Stimulated activated CD4-positive, alpha-beta T cell treated with anti-CD3 and anti-CD28 coated beads, Interleukin-4, amount 100 ng/mL, for 48 hours (primary cell): ENCODE measurements at regions not wholly inside any gene's neighbourhood (a gene's known extent, or its start where the extent isn't known, plus 50 kb on each side); places are given as distances from the start of the nearest gene placed in this dataset.
"Not testable (repeated sequence)": the region's sequence is repeated elsewhere in the genome, so short reads cannot be mapped to it uniquely, and the experiment has no call there.

Source experiments
- DNase-seq, 2 donors: peaks; one replicate each; pipeline ENCODE4 v3.0.0-alpha.2; 2020; ENCODE audit warnings: low read depth in 2 of 2

GRCh38 chr14:89566644-89567415 lies 149.8 kb upstream of the FOXN3 start:
- no peak for DNase-seq

DNA sequence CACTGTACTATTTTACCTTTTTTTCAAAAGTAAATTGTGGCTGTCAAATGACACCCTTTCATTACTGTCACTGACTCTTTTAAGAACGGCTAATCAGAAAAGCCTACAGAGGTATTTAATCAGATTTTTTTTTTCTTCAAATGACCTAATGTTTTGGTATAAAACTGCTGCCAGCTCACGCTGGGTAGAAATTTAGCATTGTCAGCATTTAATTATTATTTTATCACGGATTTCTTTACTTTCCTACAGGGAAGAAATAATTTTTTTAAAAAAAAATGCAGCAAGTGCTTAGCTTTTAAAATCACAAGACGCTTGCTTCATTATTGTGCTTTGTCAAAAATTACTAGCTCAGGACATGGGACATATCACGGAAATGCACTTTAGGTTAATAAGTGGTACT lies 149.1 kb upstream of the FOXN3 start:
- DNase-seq: no peak

GRCh38 chr14:89565607-89566006 lies 148.6 kb upstream of the FOXN3 start:
- no peak for DNase-seq

- DNase-seq: no peak
Observed at GRCh38 chr14:89564989-89565388, 148.0 kb upstream of the FOXN3 start.

DNA sequence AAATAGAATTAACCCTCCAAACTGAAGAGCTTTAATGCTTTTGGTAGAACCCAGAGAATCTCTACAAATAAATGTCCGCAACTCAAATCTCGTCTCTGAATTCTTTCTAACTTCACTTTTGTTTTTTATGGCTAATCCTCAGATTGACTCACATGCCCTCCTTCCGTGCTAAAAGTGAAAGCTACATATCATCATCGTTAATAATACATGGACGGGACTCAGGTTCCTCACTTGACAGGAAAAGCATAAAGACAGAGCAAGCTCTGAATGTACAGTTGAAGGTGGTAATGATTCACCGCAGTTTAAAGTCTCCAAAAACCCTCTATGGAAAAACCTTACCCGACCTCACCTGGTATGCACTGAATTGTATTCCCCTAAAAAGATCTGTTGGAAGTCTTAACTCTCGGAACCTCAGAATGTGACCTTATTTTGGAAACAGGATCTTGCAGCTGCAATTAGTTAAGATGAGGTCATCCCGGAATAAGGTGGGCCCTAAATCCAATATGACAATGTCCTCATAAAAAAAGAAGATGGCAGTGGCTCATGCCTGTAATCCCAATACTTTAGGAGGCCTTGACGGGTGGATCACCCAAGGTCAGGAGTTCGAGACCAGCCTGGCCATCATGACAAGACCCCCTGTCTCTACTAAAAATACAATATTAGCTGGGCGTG lies 147.4 kb upstream of the FOXN3 start:
- DNase-seq: no peak

- no peak for DNase-seq
Observed at GRCh38 chr14:89563471-89563870, 146.4 kb upstream of the FOXN3 start.

DNA sequence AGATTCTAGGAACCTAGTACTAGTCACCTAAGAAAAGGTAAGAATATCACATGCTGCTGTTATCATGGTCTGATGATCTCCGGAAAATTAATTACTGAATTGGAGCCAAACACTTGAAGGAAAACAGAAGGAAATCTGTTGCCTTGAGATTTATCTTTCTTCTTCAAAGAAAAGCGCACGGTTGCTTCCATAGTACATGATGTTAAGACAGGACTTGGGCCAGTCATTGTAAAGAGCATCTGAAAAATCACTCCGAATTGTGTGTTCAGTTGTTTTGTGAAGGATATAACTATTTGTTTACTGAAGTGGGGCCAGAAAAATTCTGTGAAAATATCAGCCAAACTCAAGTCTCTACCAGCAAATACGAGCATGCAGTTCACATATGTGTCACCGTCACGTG lies 134.9 kb upstream of the FOXN3 start:
- DNase-seq: no peak

DNA sequence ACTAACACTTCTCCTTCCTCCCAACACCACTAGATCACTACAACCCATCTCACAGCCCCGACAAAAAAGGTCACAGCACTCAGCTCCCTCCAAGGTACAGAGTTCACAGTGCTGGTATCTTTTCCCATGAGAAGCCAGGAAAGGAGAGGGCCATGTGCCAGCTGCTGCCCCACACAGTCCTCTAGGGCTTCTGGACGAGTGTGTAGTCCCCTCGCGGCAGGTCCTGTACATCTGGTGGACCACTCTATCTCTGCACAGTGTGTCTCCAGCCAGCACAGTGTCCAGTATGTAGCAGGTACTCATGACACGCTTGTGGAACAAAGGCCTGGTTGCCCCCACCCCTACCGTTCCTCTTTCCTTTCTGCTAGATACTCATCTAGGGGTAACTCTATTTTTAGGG lies 134.4 kb upstream of the FOXN3 start:
- no peak for DNase-seq

DNA sequence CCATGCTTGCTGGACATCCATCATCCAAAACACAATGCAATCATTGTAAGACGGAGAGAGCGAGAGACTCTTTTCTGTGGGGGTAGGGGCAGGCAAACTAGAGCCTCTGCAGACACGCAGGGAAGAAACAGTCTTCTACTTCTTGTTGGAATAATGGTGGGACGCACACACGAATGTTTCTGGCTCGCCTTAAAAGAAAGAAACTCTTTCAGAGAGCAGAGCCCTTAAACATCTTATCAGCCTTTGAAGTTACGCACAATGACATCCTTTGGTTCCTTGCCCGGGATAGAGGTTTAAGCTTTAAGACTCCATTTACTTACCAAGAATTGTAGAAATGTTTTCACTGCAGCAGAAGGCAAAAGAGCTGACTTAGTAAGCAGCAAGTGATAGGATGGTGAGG lies 133.8 kb upstream of the FOXN3 start:
- DNase-seq: no peak

- no peak for DNase-seq
Observed at GRCh38 chr14:89549381-89550125, 132.5 kb upstream of the FOXN3 start.

GRCh38 chr14:89547047-89547446 lies 130.0 kb upstream of the FOXN3 start:
- not testable (repeated sequence) for DNase-seq

DNA sequence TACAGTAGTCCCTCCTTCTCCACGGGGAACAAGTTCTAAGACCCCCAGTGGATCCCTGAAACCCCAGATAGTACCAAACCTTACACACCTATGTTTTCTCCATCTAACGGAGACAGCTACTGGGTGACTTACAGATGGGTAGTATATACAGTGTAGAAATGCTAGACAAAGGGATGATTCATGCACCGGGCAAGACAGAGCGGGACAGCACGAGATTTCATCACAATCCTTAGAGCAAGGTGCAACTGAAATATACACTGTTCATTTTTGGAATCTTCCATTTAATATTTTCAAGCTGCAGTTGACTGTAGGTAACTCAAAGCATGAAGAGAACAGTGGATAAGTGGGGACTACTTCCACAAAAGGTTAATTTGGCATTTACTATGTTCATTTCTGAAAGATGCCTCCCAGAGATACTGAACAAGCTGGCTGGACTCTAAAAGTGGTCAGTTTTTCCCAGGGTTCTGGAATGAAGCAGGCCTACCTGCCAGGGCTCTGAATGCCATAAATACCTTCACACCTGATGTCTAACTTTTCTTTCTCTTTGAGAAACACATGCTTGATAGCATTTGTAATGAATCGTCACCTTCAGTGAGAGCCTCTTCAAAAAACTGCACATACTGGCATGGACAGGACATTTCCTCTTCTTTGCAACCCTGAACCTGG lies 127.7 kb upstream of the FOXN3 start:
- no peak for DNase-seq

- no peak for DNase-seq
Observed at GRCh38 chr14:89543425-89543790, 126.4 kb upstream of the FOXN3 start.

DNA sequence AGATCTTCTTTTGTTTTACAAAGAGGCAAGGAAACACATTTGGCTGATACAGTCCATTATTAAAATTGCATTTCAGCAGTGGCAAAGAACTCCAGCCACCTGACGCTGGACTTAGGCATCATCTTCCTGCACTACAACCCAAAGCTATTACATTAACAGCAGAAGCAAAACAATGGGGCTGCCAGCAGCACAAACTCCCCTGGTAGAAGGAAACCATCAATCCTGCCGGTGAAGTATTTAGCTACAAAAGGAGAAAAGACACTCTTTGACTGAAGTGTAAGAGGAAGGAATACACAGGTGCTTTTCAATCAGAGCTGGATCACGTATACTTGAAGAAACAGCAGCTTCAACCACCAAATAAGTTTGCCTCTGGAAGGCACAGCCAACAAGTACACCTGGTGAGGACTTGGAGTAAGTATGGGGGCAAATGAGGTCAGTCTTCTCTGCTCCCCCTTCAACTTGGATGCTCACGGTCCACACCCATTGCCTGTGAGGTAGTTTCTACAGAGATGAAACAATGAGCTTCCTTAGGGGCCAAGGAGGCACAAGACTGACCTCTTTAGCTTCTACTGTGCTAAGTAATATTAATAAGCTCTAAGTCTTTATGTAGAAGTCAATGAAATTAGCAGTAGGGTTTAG lies 125.9 kb upstream of the FOXN3 start:
- no peak for DNase-seq

- DNase-seq: no peak
Observed at GRCh38 chr14:89540830-89541470, 123.9 kb upstream of the FOXN3 start.

GRCh38 chr14:89540009-89540829 lies 123.2 kb upstream of the FOXN3 start:
- DNase-seq: no peak

GRCh38 chr14:89537911-89538310 lies 120.9 kb upstream of the FOXN3 start:
- no peak for DNase-seq

- no peak for DNase-seq
Observed at GRCh38 chr14:89534902-89535685, 118.1 kb upstream of the FOXN3 start.

DNA sequence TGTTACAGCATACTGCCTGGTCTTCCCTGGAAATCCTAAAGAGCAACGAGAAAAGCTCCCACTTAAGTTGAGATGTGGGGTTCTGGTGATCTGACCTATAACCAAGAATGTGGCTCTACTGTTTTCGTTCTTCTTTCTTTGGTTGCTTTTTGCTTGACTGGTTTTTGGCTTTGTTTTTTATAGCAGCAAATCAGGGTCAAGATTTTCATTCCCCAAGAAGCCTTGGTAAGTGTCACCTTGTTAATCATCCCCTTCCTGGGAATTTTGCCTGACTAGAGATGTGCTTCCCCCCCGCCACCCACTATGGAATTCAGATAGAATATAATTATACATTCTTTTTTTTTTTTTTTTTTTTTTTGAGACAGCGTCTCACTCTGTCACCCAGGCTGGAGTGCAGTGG lies 116.7 kb upstream of the FOXN3 start:
- no peak for DNase-seq

DNA sequence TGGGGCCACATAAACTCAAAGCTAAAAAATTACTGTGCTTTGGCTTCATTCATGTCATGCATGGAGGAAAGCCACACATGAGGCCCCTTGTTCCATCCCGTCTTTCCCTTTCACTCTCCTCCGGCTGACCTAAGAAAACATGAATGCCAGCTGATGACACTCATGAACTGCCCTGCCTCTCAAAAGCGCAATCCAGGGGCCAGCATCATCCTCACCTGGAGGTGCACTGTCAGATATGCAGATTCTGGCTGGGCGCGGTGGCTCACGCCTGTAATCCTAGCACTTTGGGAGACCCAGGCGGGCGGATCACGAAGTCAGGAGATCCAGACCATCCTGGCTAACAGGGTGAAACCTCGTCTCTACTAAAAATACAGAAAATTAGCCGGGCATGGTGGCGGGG lies 116.1 kb upstream of the FOXN3 start:
- no peak for DNase-seq
